ENCODE measurements at regions not wholly inside any gene's neighbourhood (a gene's known extent, or its start where the extent isn't known, plus 50 kb on each side); places are given as distances from the start of the nearest gene placed in this dataset.

GRCh38 chr21:36626791-36627190, 72.1 kb upstream of the SIM2 start:
- no peak for TF ChIP-seq CTCF (IDR thresholded peaks at IDR 0.05)
- no peaks in the 10 kb centered on the region for H3K4me1 ChIP-seq (ENCODE audit: low read depth)
- H3K36me3 ChIP-seq (ENCODE audit: low read depth) = no peaks in the 10 kb centered on the region
- no peak overlapping the region for H3K4me3 ChIP-seq
- no peak for ATAC-seq
- intact Hi-C loops (cut with DNase I, micrococcal nuclease) = no loop called here
- no peaks in the 10 kb centered on the region for H3K9me3 ChIP-seq
- no peak for DNase-seq

GRCh38 chr21:36627242-36627641, 71.7 kb upstream of the SIM2 start:
- ATAC-seq (no peak), DNase-seq (no peak)
- Histone ChIP-seq H3K36me3 (ENCODE audit: low read depth) (no peaks in the 10 kb centered on the region), H3K4me3 (no peak overlapping the region), H3K9me3 (no peaks in the 10 kb centered on the region), H3K4me1 (ENCODE audit: low read depth) (no peaks in the 10 kb centered on the region)
- intact Hi-C loops (cut with DNase I, micrococcal nuclease) = no loop called here
- TF ChIP-seq CTCF (IDR thresholded peaks at IDR 0.05) = no peak

- Histone ChIP-seq H3K9me3 (no peaks in the 10 kb centered on the region), H3K36me3 (ENCODE audit: low read depth) (no peaks in the 10 kb centered on the region), H3K4me1 (ENCODE audit: low read depth) (no peaks in the 10 kb centered on the region), H3K4me3 (no peak overlapping the region)
- no peak for TF ChIP-seq CTCF (IDR thresholded peaks at IDR 0.05)
- ATAC-seq (no peak), DNase-seq (no peak)
- intact Hi-C loops (cut with DNase I, micrococcal nuclease) = no loop called here
Measured at GRCh38 chr21:36628106-36628505, 70.8 kb upstream of the SIM2 start.

- intact Hi-C loops (cut with DNase I, micrococcal nuclease) = no loop called here
- no peaks in the 10 kb centered on the region for H3K9me3 ChIP-seq
Measured at GRCh38 chr21:36628761-36629460, 70.0 kb upstream of the SIM2 start.

GRCh38 chr21:36630485-36631206, 68.3 kb upstream of the SIM2 start:
- no peaks in the 10 kb centered on the region for H3K36me3 ChIP-seq (ENCODE audit: low read depth)
- no peaks in the 10 kb centered on the region for H3K4me1 ChIP-seq (ENCODE audit: low read depth)
- peak; percentile 39 for TF ChIP-seq CTCF (IDR thresholded peaks at IDR 0.05)
- no peaks in the 10 kb centered on the region for H3K9me3 ChIP-seq
- ATAC-seq (peak; percentile 70), DNase-seq (peak in 2 of 3 donors; percentile 63 to 85)
- intact Hi-C loops (cut with DNase I, micrococcal nuclease) = no loop called here
- no peak overlapping the region for H3K4me3 ChIP-seq

More at GRCh38 chr21:36628761-36629460, 70.0 kb upstream of the SIM2 start:
- ATAC-seq (no peak), DNase-seq (no peak)
- no peaks in the 10 kb centered on the region for H3K4me1 ChIP-seq (ENCODE audit: low read depth)
- TF ChIP-seq CTCF (IDR thresholded peaks at IDR 0.05) = no peak
- no peaks in the 10 kb centered on the region for H3K36me3 ChIP-seq (ENCODE audit: low read depth)
- no peak overlapping the region for H3K4me3 ChIP-seq
